Right lung (tissue), 2 donors: ENCODE measurements at regions not wholly inside any gene's neighbourhood (a gene's known extent, or its start where the extent isn't known, plus 50 kb on each side); places are given as distances from the start of the nearest gene placed in this dataset.

Experiments used
- DNase-seq, 2 donors: peaks; one replicate each; pipeline ENCODE4 v3.0.0-alpha.2; 2013

GRCh38 chr12:127504874-127505273 is 762.1 kb upstream of the TMEM132C start:
- no peak for DNase-seq

GRCh38 chr12:127507341-127507740 is 759.6 kb upstream of the TMEM132C start:
- DNase-seq = no peak

GRCh38 chr12:127509066-127509778 is 757.7 kb upstream of the TMEM132C start:
- no peak for DNase-seq

GRCh38 chr12:127515941-127516340 is 751.0 kb upstream of the TMEM132C start:
- DNase-seq = no peak

GRCh38 chr12:127516467-127516866 is 750.5 kb upstream of the TMEM132C start:
- DNase-seq = no peak

- DNase-seq = no peak
Measured at GRCh38 chr12:127519779-127520178, 747.2 kb upstream of the TMEM132C start.

GRCh38 chr12:127526925-127527324 is 740.0 kb upstream of the TMEM132C start:
- DNase-seq = no peak

- DNase-seq = no peak
Measured at GRCh38 chr12:127528551-127528950, 738.4 kb upstream of the TMEM132C start.

- no peak for DNase-seq
Measured at GRCh38 chr12:127531542-127531941, 735.4 kb upstream of the TMEM132C start.

GRCh38 chr12:127533353-127533752 is 733.6 kb upstream of the TMEM132C start:
- no peak for DNase-seq

GRCh38 chr12:127536833-127537428 is 730.0 kb upstream of the TMEM132C start:
- no peak for DNase-seq

- DNase-seq = no peak
Measured at GRCh38 chr12:127538316-127538715, 728.7 kb upstream of the TMEM132C start.

GRCh38 chr12:127539226-127539858 is 727.6 kb upstream of the TMEM132C start:
- no peak for DNase-seq

GRCh38 chr12:127542391-127542790 is 724.6 kb upstream of the TMEM132C start:
- no peak for DNase-seq

GRCh38 chr12:127542931-127543330 is 724.0 kb upstream of the TMEM132C start:
- DNase-seq = no peak

GRCh38 chr12:127546721-127547505 is 720.1 kb upstream of the TMEM132C start:
- no peak for DNase-seq

GRCh38 chr12:127548123-127548553 is 718.8 kb upstream of the TMEM132C start:
- no peak for DNase-seq

GRCh38 chr12:127550271-127550670 is 716.7 kb upstream of the TMEM132C start:
- no peak for DNase-seq

- DNase-seq = no peak
Measured at GRCh38 chr12:127552838-127553237, 714.1 kb upstream of the TMEM132C start.

GRCh38 chr12:127555071-127555470 is 711.9 kb upstream of the TMEM132C start:
- no peak for DNase-seq

GRCh38 chr12:127556231-127556886 is 710.6 kb upstream of the TMEM132C start:
- DNase-seq = no peak

- no peak for DNase-seq
Measured at GRCh38 chr12:127558361-127558760, 708.6 kb upstream of the TMEM132C start.
